HG02973 (cell line): ENCODE measurements at regions not wholly inside any gene's neighbourhood (a gene's known extent, or its start where the extent isn't known, plus 50 kb on each side); places are given as distances from the start of the nearest gene placed in this dataset.

Source experiments
- ATAC-seq: cut with Tn5 transposase; IDR thresholded peaks from one replicate; pipeline ENCODE4 v1.9.1; 2021; ENCODE audit warnings: moderate library complexity; ENCODE audit not compliant: unreplicated experiment

- ATAC-seq: no peak
Observed at GRCh38 chr6:166014966-166015365, 152.7 kb downstream of the TBXT start.

- no peak for ATAC-seq
Observed at GRCh38 chr6:166010136-166010960, 157.3 kb downstream of the TBXT start.

DNA sequence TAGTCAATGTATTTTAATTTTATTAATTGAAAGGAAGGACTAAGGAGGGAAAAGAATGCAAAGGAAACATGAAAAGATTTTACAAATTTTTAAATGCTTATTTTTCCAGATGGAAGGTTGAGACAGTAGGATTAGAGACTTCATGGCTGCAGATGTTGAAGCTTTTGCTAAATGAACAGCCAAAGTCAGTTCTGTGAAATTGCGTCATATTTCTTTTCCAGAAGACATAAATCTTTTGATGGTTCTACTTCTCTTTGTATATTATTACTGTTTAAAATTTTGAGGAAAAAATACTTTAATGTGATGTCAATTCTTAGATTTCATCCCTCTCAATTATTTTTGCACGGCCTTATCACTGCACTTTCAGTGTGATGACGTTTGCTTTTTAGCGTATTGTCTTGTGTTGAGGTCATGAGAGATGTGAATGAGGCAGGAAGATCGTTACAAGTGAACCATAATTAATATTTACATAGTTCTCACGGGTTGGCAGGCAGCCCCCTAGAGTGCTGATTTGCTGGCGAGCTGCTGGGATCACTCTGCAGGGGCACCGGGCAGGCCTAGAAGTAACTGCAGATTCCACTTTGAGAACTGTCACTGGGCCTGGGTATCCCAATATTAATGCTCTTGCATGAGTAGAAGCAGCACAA is 158.1 kb downstream of the TBXT start:
- no peak for ATAC-seq

DNA sequence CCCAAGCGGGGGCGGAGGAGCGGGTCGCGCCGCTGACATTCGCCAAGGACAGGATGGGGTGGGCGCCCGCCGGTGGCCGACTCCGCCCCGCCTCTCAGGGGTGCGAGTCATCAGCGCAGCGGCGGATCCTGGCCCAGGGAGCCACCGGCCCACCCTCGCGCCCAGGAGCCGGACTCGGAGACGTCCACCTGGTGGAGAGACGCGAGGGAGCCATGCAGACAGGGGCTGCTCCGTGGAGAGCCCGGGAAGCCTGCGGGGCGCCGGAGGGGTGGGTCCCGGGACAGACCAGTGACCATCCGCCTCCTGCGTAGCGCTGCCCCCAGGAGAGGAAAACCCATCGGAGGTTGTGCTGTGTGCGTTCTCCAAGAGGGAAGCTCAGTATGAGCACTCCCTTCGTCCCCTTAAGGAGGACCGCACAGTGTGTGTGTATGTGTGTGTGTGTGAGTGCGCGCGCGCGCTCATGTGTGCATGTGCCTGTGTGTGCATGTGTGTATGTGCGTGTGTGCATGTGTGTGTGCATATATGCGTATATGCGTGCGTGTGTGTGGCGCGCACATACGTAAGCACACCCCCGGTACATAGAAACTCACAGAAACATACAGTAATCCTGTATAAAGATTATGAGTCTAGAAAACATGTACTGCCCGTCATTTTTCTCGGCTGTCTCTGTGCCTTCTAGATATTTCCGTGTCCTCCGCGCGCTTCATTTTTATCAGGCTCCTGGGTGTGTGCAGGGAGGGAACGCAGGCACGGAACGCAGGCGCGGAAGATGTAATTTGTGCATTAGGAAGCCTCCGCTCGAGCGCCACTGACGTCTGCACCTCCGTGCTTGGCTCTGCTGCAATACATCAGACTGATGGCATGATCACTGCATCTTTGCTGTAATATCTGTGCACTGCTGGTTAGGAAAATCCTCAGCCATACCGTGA is 158.9 kb downstream of the TBXT start:
- ATAC-seq: no peak

DNA sequence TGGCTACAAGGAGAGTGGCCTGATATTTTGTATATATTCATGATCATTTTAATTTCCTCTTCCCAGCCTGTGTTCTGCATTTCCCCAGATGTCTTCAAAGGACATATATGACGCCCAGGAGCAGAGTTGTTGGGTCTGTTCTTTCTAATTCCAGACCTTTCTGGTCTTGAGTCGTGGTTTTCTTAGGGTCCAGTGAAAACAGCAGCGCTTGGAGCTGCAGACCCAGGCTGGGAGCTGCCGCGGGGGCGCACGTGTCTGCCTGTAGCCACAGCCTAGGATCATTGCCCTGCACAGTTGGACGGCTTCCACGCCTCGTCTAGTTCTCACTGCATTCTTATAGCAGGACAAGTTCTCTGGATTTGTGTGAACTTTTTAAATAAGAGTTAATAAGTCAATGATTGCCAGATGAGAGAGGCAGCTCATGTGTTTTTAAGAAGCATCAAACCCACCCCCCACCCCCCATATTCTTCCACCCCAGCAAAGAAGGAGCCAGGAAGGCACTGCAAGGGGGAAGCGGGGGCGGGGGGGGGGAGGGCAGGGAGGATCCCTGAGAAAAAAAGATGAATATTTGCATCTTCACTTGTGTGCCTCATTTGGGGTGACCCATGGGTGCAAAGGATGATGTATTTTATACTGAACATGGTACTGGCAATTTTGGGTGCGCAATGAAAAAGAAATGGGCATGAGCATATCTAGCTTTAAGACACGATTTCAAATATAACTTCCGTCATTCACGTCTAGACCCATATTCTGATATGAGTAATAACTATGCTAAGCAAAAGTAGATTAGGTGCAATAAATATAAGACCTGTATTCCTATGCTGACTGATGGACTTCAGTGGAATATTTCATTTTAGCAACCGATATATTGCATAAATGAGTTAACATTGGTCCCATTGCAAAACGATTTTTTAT is 160.0 kb downstream of the TBXT start:
- ATAC-seq: no peak

DNA sequence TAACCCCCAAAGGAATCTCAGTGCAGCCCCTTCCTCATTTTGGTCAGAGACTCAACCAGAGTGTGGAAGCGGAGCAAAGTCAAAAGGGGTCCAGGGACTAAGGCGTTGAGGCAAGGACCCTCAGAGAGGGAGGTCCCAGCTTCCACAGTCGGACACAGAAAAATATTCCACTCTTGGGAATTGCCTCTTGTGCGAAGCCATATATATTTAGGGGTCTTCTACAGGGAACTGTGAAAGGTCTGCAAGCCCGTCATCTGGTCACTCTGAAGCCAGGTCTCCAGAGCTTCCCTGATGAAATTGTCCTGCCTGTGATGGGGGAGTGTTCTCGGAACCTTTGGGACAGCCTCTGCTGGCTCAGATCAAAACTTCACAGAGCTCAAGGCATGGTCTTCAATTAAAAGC is 160.8 kb downstream of the TBXT start:
- no peak for ATAC-seq

GRCh38 chr6:166005944-166006899 is 161.4 kb downstream of the TBXT start:
- no peak for ATAC-seq

DNA sequence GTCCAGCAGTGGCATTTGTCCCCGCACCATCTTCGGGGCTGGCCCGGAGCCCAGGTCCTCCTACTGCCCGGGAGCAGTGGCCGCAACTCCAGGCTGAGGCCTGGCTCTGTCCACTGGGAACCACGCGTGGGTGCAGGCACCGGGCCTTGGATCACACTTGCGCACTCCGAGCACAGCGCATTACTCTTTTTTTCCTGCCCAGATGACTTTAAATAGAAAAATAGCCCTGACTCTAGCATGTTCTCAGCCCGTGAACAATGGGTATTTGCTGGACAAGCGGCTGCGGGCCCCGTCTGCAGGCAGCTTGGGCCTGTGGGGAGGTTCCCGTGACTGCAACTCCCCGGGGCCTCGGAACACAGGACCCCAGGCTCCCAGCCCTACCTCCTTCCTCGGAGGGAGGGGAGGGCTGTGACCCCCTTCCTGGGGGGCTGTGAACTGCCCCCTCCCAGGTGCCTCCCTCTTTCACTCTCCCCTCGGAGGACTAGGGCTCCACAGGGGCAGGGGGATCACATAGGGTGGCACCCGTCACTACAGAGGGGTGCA is 162.2 kb downstream of the TBXT start:
- ATAC-seq: no peak

DNA sequence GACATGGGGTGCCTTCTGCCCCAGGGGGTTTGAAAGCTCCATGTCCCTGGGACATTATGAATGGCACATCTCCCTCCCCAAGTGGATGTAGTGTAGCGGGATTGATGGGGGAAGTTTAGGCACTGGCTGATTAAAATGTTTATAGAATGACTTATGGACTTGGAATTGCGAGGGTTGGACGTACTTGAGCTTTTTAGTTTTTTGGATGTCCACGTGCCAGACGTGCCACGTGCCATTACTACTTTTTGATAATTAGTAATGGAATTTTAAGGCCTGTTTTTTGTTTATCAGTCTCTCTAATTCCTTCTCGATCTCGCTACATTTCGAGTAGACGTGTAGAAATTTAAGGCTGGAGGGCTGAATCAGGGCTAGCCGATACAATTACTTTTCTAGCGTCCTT is 162.8 kb downstream of the TBXT start:
- ATAC-seq: no peak

- ATAC-seq: no peak
Observed at GRCh38 chr6:166004471-166004870, 163.2 kb downstream of the TBXT start.

GRCh38 chr6:166003569-166003968 is 164.1 kb downstream of the TBXT start:
- no peak for ATAC-seq

DNA sequence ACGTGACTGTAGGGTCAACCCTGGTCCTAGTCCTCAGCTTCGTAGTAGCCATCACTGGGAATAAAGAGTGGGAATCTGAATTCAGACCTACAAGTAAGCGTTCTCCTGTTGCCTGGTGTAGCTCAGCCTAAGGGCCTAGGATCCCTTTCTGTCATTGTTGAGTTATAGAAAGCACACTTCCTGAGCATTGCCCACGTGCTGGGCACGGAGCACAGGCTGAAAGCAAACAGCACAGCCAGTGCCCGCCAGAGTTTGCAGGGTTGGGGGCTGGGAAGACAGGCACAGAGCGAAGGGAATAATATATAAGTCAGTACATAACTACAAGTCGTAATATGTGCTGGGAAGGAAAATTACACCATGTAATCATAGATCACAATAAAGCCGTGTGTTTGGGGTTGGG is 166.3 kb downstream of the TBXT start:
- ATAC-seq: no peak

GRCh38 chr6:165999279-165999678 is 168.4 kb downstream of the TBXT start:
- ATAC-seq: no peak

- no peak for ATAC-seq
Observed at GRCh38 chr6:165998072-165998471, 169.6 kb downstream of the TBXT start.

DNA sequence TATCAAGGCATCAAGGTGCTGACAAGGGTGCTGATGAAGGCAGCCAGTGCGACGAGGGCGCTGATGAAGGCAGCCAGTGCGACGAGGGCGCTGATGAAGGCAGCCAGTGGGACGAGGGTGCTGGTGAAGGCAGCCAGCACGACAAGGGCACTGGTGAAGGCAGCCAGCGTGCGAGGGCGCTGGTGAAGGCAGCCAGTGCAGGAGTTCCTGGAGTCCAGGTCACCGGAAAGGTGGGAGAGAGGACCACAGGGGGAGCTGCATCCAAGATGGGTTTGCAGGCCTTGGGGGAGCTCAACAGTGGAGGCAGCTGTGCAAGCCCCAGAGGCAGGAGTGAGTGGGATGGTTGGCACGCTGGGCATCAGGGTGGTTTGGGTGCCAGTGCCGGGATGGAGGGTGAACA is 176.3 kb downstream of the TBXT start:
- no peak for ATAC-seq

- ATAC-seq: no peak
Observed at GRCh38 chr6:165990216-165990615, 177.4 kb downstream of the TBXT start.

- no peak for ATAC-seq
Observed at GRCh38 chr6:165988757-165989456, 178.7 kb downstream of the TBXT start.

DNA sequence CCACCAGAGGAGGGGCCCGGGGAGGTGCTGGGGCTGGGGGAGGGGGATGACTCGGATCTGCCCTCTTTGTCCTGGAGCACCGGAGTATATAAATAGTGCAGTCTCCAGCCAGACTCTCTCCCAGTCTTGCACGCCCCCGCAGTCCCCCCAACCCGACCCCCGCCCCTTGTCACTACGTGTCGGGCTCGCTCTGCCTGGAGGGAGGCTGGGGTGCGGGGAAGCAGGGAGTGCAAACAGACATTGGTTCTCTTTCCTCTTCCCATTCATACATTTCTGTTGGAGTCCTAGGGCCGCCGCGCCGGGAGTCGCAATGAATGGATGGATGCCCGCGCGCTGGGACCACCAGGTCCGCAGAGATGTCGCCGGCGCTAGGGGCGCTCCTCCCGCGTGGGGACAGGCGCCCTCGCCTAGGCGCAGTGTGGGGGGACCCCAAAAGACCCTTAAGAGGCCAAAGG is 179.3 kb downstream of the TBXT start:
- ATAC-seq: no peak
